SH-SY5Y (cell line): ENCODE measurements at regions not wholly inside any gene's neighbourhood (a gene's known extent, or its start where the extent isn't known, plus 50 kb on each side); places are given as distances from the start of the nearest gene placed in this dataset.

ENCODE experiments used
- GATA2 ChIP-seq: IDR thresholded peaks from 2 replicates; pipeline ENCODE4 v1.6.1; 2011; ENCODE audit warnings: mild to moderate bottlenecking, low read depth, low read length
- GATA3 ChIP-seq: IDR thresholded peaks from 2 replicates; pipeline ENCODE4 v1.6.1; 2011; ENCODE audit warnings: low read depth, mild to moderate bottlenecking, low read length, moderate library complexity

DNA sequence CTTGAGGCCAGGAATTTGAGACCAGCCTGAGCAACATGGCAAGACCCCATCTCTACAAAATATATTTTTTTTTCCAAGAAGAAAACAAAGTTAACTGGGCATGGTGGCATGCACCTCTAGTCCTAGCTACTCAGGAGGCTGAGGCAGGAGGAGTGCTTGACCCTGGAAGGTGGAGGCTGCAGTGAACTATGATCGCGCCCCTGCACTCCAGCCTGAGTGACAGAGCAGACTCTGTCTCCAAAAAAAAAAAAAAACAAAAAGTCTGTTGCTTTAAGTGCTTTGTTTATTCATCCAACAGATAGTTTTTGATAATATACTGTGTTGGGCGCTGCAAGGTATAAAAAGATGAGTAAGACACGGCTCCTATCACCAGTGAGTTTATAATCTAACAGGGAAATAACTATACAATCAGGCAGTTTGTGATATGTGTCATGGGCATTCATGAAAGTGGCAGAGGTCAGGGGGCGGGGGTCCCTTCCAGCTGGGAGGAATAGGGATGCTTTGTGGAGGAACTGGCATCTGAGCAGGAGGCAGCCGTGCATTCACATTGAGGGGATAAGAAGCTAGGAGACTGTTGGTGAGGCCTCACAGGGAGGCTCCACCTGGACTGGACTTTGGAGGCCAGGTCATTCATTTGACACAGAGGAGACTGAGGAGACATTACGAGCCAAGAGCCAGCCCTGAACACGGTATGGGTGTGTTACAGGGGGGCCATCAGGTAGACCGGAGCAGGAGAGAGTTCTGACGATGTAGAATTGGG is 67.3 kb upstream of the ERRFI1 start:
- TF ChIP-seq GATA3 (no peak), GATA2 (no peak)

DNA sequence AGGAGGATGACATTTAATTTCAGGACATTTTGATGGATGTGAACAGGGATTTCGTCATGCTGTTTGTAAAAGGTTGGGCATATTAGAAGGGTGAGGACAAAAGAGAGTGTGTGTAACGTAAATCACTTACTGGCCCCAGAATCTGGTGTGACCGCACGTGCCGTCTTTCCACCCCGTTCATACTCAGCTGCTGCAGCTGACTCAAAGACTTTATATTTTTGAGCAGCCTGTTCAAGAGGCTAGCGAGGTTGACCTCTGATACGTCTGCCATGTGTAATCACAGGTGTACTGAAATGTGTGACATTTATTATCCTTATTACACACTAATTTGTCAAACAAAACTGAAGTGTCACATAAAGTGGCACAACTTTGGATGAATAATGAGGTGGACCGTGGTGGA is 66.5 kb upstream of the ERRFI1 start:
- TF ChIP-seq GATA3 (no peak), GATA2 (no peak)

DNA sequence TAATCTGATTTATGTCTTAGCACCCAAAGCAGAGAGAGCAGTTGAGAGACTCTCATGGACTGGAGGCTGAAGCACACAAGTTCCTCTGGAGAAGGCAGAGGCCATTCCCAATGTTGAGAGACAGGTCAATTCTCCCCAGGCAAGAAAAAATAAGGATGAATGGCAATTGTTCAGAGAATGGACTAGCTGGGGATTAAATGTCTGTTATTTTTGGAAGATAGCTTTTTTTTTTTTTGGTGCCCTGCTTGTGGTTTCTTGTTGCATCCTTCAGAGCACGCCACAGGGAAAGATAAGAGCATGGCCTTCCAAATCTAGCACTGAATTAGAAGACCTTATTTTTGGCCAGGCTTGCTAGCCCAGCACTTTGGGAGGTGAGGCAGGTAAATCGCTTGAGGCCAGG is 65.6 kb upstream of the ERRFI1 start:
- TF ChIP-seq GATA3 = no peak
- no peak for TF ChIP-seq GATA2

DNA sequence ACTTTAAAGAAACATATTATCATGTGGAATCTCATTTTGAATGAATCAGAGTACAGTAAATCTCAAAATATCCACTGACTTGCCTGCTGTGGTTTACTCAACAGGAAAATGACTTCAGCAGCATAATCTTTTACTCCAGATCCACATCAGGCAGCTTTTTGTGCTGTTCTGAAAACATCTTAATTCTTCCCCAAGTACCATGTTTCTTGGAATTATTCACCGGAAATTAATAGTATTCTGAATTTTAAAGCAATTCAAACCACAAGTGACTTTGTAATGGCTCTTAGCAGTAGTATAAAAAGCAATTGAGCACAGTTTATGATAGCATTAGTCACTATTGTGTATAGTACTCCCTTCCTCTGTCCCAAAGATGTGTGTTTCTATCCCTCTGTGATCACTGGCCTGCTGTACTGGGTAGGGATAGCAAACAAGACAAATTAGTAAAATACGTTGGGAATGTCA is 64.2 kb upstream of the ERRFI1 start:
- TF ChIP-seq GATA2 = no peak
- TF ChIP-seq GATA3 = no peak

DNA sequence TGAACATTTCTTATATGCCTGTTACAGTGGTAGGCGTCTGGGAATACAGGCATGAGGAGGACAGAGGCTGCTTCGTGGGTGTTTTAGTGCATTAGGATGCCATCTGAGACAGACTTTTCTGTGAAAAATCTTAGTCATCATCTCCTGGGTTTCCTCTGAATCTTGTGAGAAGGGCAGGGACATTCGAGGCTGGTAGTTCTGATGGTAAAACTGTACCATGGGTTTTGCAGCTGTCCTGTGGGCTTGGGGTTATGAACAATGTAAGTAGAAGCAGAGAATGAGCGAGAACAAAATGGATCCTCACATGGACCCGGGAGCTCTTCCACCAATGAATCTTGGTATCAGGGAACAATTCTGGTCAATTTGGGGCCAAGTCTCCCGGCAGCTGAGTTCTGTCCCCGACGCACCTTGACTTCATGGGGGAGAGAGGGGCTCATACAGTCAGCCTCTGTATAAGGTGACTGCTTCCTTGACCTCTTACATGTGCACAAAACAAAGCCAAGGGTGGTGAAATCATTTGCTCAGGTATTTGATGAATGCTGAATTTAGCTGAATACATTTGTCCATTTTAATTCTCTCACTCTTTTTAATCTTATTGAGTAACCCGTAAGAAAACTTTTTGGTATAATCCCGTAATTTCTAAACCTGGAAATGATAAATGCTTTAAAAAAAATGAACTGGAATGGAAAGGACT is 63.6 kb upstream of the ERRFI1 start:
- TF ChIP-seq GATA3 (no peak), GATA2 (no peak)

DNA sequence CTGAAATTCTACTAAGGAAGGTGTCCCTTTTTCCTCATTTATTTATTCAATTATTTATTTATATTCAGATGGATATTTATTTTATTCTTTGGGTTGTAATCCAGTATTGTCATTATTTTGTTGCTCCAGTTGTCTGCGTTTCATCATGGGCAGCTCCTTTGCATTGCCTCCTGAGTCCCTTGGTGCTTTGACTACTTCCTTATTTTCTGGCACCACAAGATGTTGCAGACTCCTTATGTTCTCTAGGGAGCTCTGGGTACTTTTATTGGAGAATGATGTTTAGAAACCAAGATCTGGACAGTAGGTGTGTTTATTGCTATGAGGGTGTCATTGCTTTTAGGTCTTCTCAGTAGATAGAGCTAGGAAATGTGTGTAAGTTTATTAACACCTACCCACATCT is 59.9 kb upstream of the ERRFI1 start:
- TF ChIP-seq GATA3 (no peak), GATA2 (no peak)

DNA sequence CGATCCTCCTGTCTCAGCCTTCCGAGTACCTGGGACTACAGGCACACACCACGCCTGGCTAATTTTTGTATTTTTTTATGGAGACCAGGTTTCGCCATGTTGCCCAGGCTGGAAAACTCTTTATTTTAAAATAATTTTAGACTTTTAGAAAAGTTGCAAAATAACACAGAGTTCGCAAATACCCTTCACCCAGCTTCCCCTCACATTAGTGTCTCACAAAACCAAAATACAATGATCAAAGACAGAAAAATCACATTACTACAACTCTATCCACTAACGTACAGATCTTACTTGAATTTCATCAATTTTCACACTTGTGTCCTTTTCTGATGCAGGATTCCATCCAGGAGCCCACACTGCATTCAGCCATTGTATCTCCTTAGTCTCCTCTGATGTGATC is 58.8 kb upstream of the ERRFI1 start:
- no peak for TF ChIP-seq GATA3
- no peak for TF ChIP-seq GATA2

DNA sequence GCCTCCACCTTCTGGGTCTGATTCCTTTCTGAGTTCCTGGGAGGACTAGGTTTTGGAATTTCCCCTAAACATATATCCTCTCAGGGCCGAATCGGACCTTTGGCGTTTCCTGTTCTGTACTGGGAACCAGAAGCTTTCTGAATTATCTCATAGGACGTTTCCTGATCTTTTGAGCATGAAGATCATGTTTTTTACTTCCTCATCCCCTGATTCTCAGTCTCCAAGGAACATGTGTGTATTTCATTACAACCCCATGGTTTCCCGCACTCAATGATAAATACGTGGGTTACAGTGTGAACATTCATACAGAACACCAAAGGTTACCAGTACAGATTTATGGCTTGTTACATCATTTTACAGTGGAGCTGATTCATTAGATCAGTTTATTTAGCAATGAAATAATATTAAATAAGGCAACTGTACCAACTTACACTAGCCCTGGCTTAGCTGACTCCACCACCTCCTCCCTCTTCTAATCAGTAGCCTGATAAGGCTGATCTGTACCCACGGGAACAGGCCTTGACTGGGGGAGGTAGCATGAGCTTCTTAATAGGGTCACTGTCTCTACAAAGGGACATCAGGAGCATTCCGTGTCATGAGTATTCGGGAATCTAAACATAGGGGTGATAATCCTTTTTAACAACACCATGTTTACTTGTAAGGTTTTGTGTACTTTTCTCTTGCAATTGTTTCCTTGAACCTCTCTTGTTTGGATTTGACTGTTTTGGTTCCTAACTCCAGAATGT is 57.8 kb upstream of the ERRFI1 start:
- TF ChIP-seq GATA3 (no peak), GATA2 (no peak)

DNA sequence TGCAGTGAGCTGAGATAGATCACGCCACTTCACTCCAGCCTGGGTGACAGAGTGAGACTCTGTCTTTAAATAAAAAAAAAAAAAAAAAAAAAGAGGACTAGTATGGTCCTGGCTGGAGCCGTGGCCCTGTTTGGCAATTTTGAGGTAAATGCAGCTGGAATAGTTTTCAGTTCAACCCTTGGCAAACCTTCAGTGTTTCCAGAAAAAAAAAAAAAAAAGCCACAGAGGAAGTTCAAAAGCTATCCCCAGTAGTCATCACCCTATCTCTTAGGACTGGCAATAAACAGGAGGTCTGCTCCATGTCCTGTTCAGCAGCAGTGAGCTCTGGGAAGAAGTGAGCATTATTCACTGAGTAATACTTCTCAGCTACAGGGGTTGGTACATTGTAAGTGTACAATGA is 56.8 kb upstream of the ERRFI1 start:
- no peak for TF ChIP-seq GATA2
- TF ChIP-seq GATA3 = no peak

DNA sequence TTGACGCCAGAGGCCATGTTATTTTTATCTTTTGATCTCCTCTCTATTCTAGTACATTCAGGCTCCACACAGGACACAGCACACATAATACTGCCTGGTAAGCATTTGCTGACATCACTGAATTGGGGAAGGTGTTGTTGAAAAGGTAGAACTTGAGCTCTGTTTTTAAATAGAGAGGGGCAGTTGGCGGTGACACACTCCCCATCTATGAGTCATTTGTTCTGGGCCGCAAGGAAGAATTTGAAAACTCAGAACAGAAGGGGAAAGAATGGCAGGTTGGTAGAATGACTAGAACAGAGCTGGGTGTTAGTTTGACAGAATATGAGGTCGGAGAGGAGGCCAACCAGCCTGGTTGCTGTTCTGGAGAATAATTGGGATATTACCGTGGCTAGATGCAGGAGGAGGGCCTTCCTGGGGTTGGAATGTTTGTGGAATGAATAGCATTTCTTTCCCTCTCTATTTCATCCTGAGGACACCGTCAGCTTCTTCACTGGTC is 52.1 kb upstream of the ERRFI1 start:
- TF ChIP-seq GATA2 (peak; percentile 64; the same call in 1 of the 2 replicates), GATA3 (peak; percentile 41; the same call in 1 of the 2 replicates)

DNA sequence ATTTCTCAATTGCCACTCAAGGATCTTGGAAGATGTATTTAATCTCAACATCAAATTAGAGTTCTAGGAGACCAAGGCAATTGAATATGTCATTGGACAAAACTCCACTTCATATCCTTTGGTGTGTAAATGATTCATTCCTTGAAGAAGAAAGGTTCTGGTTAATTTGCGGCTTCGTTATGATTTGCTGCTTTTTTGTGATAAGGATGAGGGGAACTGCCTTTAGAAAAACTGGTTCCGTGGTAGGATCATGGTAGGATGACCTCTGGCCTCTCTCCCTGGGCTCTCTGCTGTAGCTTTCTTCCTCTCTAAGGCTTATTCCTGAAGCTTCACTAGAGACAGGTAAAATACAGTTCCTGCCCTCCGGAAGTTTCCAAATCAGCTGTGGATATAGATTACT is 51.5 kb upstream of the ERRFI1 start:
- TF ChIP-seq GATA3 (no peak), GATA2 (no peak)

DNA sequence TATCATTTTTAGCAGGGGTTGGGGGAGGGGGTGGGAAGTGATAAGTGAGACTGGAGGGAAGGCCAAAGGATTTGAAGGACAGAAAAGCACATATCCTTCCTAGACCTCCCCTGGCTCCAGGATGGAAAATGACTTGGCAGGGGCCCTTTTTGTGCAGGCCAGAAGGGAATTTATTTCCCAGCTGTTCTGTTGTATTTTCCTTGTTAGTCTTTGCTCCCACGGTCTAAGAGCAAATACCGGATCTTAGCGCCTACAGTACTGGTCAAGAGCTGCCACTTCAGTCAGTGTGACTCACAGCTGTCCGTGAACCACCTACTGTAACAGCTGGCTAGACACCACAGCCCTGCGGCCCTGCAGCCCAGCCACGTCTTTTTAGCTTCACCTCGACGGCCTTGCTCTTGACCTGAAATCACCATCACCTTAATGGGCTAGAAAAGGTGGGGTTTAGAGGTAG is 51.0 kb upstream of the ERRFI1 start:
- TF ChIP-seq GATA2 = no peak
- TF ChIP-seq GATA3 = no peak

DNA sequence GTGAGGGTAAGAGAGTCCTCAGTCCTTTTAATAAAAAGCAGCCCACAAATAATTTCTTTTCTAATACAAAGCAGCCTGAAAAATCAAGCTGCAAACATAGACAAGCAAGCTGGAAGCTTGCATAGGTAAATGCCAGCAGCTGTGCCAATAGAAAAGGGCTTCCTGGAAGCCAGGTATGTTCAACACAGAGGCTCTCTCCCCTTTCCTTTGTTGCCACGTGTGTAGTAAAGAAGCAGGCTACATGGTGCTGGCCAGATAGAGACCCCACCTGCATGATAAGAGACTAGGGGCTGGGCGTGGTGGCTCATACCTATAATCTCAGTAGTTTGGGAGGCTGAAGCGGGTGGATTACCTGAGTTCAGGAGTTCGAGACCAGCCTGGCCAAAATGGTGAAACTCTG is 50.1 kb upstream of the ERRFI1 start:
- TF ChIP-seq GATA3 = no peak
- TF ChIP-seq GATA2 = no peak
